DND-41 (cell line): ENCODE measurements at regions not wholly inside any gene's neighbourhood (a gene's known extent, or its start where the extent isn't known, plus 50 kb on each side); places are given as distances from the start of the nearest gene placed in this dataset.

ENCODE experiments used
- CTCF ChIP-seq: IDR thresholded peaks from 2 replicates; pipeline ENCODE4 v1.5.1; 2012; ENCODE audit warnings: borderline replicate concordance, low read length, moderate library complexity, mild to moderate bottlenecking; ENCODE audit not compliant: poor library complexity, severe bottlenecking; ENCODE audit errors: extremely low read depth
- EZH2 ChIP-seq: IDR thresholded peaks from 3 replicates; pipeline ENCODE4 v1.6.1; 2012; ENCODE audit warnings: borderline replicate concordance, low read depth, mild to moderate bottlenecking, moderate library complexity, low read length, inconsistent platforms; ENCODE audit not compliant: severe bottlenecking

GRCh38 chr6:11908436-11909105 lies 103.5 kb upstream of the HIVEP1 start:
- no peak for TF ChIP-seq CTCF
- no peak for TF ChIP-seq EZH2
